Astrocyte of the cerebellum (primary cell): ENCODE measurements at regions not wholly inside any gene's neighbourhood (a gene's known extent, or its start where the extent isn't known, plus 50 kb on each side); places are given as distances from the start of the nearest gene placed in this dataset.

Experiments used
- DNase-seq: peaks from one replicate; pipeline ENCODE4 v3.0.0-alpha.2; 2011; ENCODE audit warnings: low read depth
- H3K4me3 ChIP-seq: 2 replicates; pipeline ENCODE4 v1.5.1; 2011; ENCODE audit warnings: mild to moderate bottlenecking, low read depth, low read length, moderate library complexity
- in situ Hi-C: cut with HindIII; loops from 2 replicates; pipeline ENCODE4 v1.10.0; 2017; ENCODE audit warnings: low sequenced_read_pairs
- TF ChIP-seq, protein P1 (sequence below): IDR thresholded peaks from 2 replicates; pipeline ENCODE4 v1.5.1; 2012; ENCODE audit warnings: low read length, low read depth, moderate library complexity, mild to moderate bottlenecking; ENCODE audit errors: missing control alignments

DNA sequence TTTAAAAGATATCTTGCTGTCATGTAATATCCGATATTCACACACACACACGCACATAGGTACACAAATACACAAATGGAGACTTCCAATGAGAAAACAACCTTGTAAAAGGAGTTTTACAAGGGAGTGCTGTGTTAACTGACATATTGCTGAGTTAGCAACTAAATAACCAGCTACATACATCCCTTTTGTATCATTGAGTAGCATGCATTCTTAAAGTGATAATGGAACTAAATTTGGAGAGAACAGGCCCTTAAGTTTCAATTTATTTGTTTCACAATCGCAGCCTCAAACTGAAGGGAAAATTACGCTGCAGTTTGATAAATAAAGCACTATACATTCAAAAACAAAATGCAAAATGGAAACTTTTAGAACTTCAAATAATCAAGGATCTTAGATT, 1046.0 kb upstream of the NR2F2 start:
- H3K4me3 ChIP-seq, result no peak overlapping the region
- TF ChIP-seq, protein P1, sequence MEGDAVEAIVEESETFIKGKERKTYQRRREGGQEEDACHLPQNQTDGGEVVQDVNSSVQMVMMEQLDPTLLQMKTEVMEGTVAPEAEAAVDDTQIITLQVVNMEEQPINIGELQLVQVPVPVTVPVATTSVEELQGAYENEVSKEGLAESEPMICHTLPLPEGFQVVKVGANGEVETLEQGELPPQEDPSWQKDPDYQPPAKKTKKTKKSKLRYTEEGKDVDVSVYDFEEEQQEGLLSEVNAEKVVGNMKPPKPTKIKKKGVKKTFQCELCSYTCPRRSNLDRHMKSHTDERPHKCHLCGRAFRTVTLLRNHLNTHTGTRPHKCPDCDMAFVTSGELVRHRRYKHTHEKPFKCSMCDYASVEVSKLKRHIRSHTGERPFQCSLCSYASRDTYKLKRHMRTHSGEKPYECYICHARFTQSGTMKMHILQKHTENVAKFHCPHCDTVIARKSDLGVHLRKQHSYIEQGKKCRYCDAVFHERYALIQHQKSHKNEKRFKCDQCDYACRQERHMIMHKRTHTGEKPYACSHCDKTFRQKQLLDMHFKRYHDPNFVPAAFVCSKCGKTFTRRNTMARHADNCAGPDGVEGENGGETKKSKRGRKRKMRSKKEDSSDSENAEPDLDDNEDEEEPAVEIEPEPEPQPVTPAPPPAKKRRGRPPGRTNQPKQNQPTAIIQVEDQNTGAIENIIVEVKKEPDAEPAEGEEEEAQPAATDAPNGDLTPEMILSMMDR, result no peak
- in situ Hi-C loops, result no loop called here
- no peak for DNase-seq

GRCh38 chr15:95284933-95285421, 1045.5 kb upstream of the NR2F2 start:
- peak; percentile 68 for DNase-seq

GRCh38 chr15:95286352-95286880, 1044.1 kb upstream of the NR2F2 start:
- TF ChIP-seq, protein P1, result no peak
- DNase-seq, result no peak
- in situ Hi-C loops, result no loop called here
- H3K4me3 ChIP-seq, result no peak overlapping the region

More at GRCh38 chr15:95284933-95285421, 1045.5 kb upstream of the NR2F2 start:
- TF ChIP-seq, protein P1, result peak; percentile 36
- no peak overlapping the region for H3K4me3 ChIP-seq
- in situ Hi-C loops, result no loop called here

GRCh38 chr15:95287720-95288103, 1042.8 kb upstream of the NR2F2 start:
- TF ChIP-seq, protein P1, result no peak
- in situ Hi-C loops, result no loop called here
- H3K4me3 ChIP-seq, result no peak overlapping the region
- DNase-seq, result no peak

DNA sequence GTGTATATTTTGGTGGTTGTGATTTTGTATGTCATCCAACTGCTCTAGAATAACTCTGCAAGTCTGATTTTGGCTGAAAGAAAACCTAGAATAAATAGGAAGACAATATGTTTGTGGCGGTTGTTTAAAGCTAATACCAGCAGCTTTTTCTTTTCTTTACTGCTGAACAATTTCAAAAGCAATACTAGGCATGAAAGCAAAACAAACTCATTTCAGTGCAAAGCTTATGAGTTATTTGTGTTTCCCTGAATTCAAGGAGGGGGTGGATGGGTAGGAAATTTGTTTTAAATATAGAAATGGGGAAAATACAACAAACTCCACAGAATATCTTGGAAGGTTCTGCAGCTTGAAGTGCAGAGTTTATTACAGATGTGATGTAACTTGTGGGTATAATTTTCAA, 1041.9 kb upstream of the NR2F2 start:
- no peak for DNase-seq
- in situ Hi-C loops, result no loop called here
- no peak overlapping the region for H3K4me3 ChIP-seq
- TF ChIP-seq, protein P1, result no peak

DNA sequence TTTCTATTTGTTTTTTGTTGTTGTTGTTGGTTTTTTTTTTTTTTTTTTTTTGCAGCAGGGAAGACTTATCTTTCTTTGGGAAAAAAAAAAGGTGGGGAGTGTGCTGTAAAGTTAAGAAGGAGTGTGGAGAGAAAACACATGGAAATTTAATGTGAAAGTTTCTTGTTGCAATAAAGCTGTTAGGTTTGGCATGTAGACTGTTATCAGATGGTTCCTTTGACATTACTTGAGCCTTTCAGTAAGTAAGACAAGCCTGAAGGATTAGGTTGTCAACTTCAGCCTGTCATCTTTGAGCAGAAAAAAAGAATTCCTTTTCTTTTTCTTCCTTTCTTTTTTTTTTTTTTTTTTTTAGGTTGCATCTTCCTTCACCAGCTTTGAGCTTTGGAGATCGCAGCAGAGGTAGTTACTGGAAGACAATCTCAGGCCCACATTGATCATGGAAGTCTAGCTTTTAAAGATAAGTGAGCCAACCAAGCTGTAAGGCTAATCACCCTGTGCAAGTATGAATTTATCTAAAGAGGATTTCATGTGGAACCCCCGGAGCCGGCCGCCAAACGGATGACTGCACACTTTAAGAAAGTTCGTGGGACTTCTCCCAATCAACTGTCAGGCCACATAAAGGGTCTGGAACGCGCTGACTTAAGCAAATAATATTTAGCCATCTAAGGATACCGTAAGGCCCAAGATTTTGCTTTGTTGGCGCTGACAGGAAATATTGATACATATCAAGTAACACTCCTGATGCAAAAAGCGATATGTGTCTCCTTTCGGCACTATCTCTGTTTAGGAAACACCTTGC, 1040.1 kb upstream of the NR2F2 start:
- in situ Hi-C loops, result no loop called here
- TF ChIP-seq, protein P1, result no peak
- no peak overlapping the region for H3K4me3 ChIP-seq
- no peak for DNase-seq
